ENCODE measurements at regions not wholly inside any gene's neighbourhood (a gene's known extent, or its start where the extent isn't known, plus 50 kb on each side); places are given as distances from the start of the nearest gene placed in this dataset.

DNA sequence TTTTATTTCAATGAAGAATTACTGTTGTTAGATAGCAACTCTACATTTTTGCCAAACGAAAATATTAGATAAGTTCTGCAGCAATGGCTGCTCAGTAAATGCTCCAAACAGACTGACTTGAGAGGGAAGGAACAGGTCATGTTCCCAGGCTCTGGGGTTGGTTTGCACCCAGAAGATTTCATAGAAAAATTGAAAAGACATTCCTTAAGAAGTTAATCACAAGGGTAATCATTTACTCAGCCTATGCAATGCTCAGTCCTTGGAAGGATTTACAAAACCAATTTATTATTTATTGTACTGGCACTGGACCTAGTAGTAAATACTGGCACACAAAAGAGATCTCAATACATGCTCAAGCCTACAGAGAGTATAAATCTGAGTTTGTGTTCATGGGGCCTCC, 179.1 kb upstream of the MTNR1B start:
- no peak overlapping the region for H4K91ac ChIP-seq (ENCODE audit: low read depth, low read length)
- no peak overlapping the region for H2AFZ ChIP-seq (ENCODE audit: insufficient read depth, low read length, poor library complexity)
- H3K4me2 ChIP-seq (ENCODE audit: low read length) = no peak overlapping the region
- no peaks in the 10 kb centered on the region for H3K4me1 ChIP-seq (ENCODE audit: control insufficient read depth in 1 of 2, insufficient read depth in 2 of 2, low read length in 2 of 2)
- no peaks in the 10 kb centered on the region for H3K36me3 ChIP-seq (ENCODE audit: control insufficient read depth in 1 of 2, insufficient read depth in 2 of 2, low read length in 2 of 2)
- no peak overlapping the region for H2BK12ac ChIP-seq (ENCODE audit: low read length)
- no peak overlapping the region for H3K4me3 ChIP-seq (ENCODE audit: low read depth, low read length)
- H3K9me3 ChIP-seq (ENCODE audit: insufficient read depth, low read depth, low read length) = no peaks in the 10 kb centered on the region
- H2AK5ac ChIP-seq (ENCODE audit: low read length) = no peak overlapping the region
- no peak overlapping the region for H3K14ac ChIP-seq (ENCODE audit: low read length)
- no peak overlapping the region for H4K12ac ChIP-seq (ENCODE audit: low read depth, low read length)
- WGBS (ENCODE audit: extremely low coverage, insufficient coverage, insufficient read length) = no CpG with 5 or more reads among the region's 1 CpG
- no peak overlapping the region for H2BK120ac ChIP-seq (ENCODE audit: insufficient read depth, low read length, poor library complexity)
- no peaks in the 10 kb centered on the region for H3K27me3 ChIP-seq (ENCODE audit: insufficient read depth, low read length)
- no peak overlapping the region for H3K4ac ChIP-seq (ENCODE audit: low read depth, low read length)
- H3K18ac ChIP-seq (ENCODE audit: low read length) = no peak overlapping the region
- H3K23ac ChIP-seq (ENCODE audit: low read length) = no peak overlapping the region
- no peaks in the 10 kb centered on the region for H3K79me1 ChIP-seq (ENCODE audit: low read length)
- no peak overlapping the region for H4K8ac ChIP-seq (ENCODE audit: low read depth, low read length)
- H3K27ac ChIP-seq (ENCODE audit: low read depth, low read length) = no peak overlapping the region
- H2BK5ac ChIP-seq (ENCODE audit: low read depth, low read length, poor library complexity) = no peak overlapping the region
- H3K9ac ChIP-seq (ENCODE audit: low read length) = no peak overlapping the region
- no peaks in the 10 kb centered on the region for H3K79me2 ChIP-seq (ENCODE audit: control insufficient read depth, insufficient read depth, low read length, poor library complexity)
- DNase-seq = no peak

GRCh38 chr11:92790926-92791616, 178.4 kb upstream of the MTNR1B start:
- no peak overlapping the region for H2AFZ ChIP-seq (ENCODE audit: insufficient read depth, low read length, poor library complexity)
- no peak overlapping the region for H3K14ac ChIP-seq (ENCODE audit: low read length)
- no peaks in the 10 kb centered on the region for H3K79me1 ChIP-seq (ENCODE audit: low read length)
- no peak overlapping the region for H3K27ac ChIP-seq (ENCODE audit: low read depth, low read length)
- H2BK5ac ChIP-seq (ENCODE audit: low read depth, low read length, poor library complexity) = no peak overlapping the region
- H3K4ac ChIP-seq (ENCODE audit: low read depth, low read length) = no peak overlapping the region
- no peaks in the 10 kb centered on the region for H3K27me3 ChIP-seq (ENCODE audit: insufficient read depth, low read length)
- no peak overlapping the region for H2BK120ac ChIP-seq (ENCODE audit: insufficient read depth, low read length, poor library complexity)
- H3K4me1 ChIP-seq (ENCODE audit: control insufficient read depth in 1 of 2, insufficient read depth in 2 of 2, low read length in 2 of 2) = no peaks in the 10 kb centered on the region
- H2BK12ac ChIP-seq (ENCODE audit: low read length) = no peak overlapping the region
- H2AK5ac ChIP-seq (ENCODE audit: low read length) = no peak overlapping the region
- H3K18ac ChIP-seq (ENCODE audit: low read length) = no peak overlapping the region
- H3K9me3 ChIP-seq (ENCODE audit: insufficient read depth, low read depth, low read length) = no peaks in the 10 kb centered on the region
- no peak overlapping the region for H4K12ac ChIP-seq (ENCODE audit: low read depth, low read length)
- no peak overlapping the region for H3K4me3 ChIP-seq (ENCODE audit: low read depth, low read length)
- H4K8ac ChIP-seq (ENCODE audit: low read depth, low read length) = no peak overlapping the region
- no peaks in the 10 kb centered on the region for H3K36me3 ChIP-seq (ENCODE audit: control insufficient read depth in 1 of 2, insufficient read depth in 2 of 2, low read length in 2 of 2)
- H3K79me2 ChIP-seq (ENCODE audit: control insufficient read depth, insufficient read depth, low read length, poor library complexity) = no peaks in the 10 kb centered on the region
- H4K91ac ChIP-seq (ENCODE audit: low read depth, low read length) = no peak overlapping the region
- no peak overlapping the region for H3K9ac ChIP-seq (ENCODE audit: low read length)
- no peak for DNase-seq
- H3K4me2 ChIP-seq (ENCODE audit: low read length) = no peak overlapping the region
- H3K23ac ChIP-seq (ENCODE audit: low read length) = no peak overlapping the region

- Histone ChIP-seq H3K79me2 (ENCODE audit: control insufficient read depth, insufficient read depth, low read length, poor library complexity) (no peaks in the 10 kb centered on the region), H3K18ac (ENCODE audit: low read length) (no peak overlapping the region), H2AFZ (ENCODE audit: insufficient read depth, low read length, poor library complexity) (no peak overlapping the region), H3K4me1 (ENCODE audit: control insufficient read depth in 1 of 2, insufficient read depth in 2 of 2, low read length in 2 of 2) (no peaks in the 10 kb centered on the region), H3K9ac (ENCODE audit: low read length) (no peak overlapping the region), H3K4ac (ENCODE audit: low read depth, low read length) (no peak overlapping the region), H3K27ac (ENCODE audit: low read depth, low read length) (no peak overlapping the region), H3K14ac (ENCODE audit: low read length) (no peak overlapping the region), H3K4me2 (ENCODE audit: low read length) (no peak overlapping the region), H3K27me3 (ENCODE audit: insufficient read depth, low read length) (no peaks in the 10 kb centered on the region), H2BK12ac (ENCODE audit: low read length) (no peak overlapping the region), H2AK5ac (ENCODE audit: low read length) (no peak overlapping the region), H3K79me1 (ENCODE audit: low read length) (no peaks in the 10 kb centered on the region), H4K8ac (ENCODE audit: low read depth, low read length) (no peak overlapping the region), H3K23ac (ENCODE audit: low read length) (no peak overlapping the region), H2BK120ac (ENCODE audit: insufficient read depth, low read length, poor library complexity) (no peak overlapping the region), H3K9me3 (ENCODE audit: insufficient read depth, low read depth, low read length) (no peaks in the 10 kb centered on the region), H4K91ac (ENCODE audit: low read depth, low read length) (no peak overlapping the region), H4K12ac (ENCODE audit: low read depth, low read length) (no peak overlapping the region), H3K36me3 (ENCODE audit: control insufficient read depth in 1 of 2, insufficient read depth in 2 of 2, low read length in 2 of 2) (no peaks in the 10 kb centered on the region), H2BK5ac (ENCODE audit: low read depth, low read length, poor library complexity) (no peak overlapping the region), H3K4me3 (ENCODE audit: low read depth, low read length) (no peak overlapping the region)
- WGBS (ENCODE audit: extremely low coverage, insufficient coverage, insufficient read length) = no CpG with 5 or more reads among the region's 3 CpGs
- DNase-seq = no peak
Observed at GRCh38 chr11:92791886-92792285, 177.6 kb upstream of the MTNR1B start.

DNA sequence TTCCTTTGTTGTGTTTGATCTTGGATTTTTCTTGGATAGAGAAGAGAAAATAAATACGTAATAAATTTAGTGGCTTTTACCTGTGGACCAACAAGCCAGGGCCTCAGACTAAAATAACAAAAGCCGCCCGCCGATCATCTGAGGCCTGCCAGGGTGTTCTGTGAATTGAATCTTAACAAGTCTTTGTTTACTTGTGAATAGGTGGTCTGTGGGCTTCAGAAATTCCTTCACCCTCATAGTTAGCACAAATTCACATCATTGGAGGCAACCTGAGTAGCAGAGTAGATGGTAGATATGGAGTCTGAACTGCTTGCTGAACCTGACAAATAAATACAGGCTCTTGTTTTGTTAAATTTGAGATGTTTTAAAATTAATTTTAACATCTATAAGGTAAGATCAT, 176.3 kb upstream of the MTNR1B start:
- no peaks in the 10 kb centered on the region for H3K9me3 ChIP-seq (ENCODE audit: insufficient read depth, low read depth, low read length)
- H3K79me2 ChIP-seq (ENCODE audit: control insufficient read depth, insufficient read depth, low read length, poor library complexity) = no peaks in the 10 kb centered on the region
- H3K9ac ChIP-seq (ENCODE audit: low read length) = no peak overlapping the region
- H2AFZ ChIP-seq (ENCODE audit: insufficient read depth, low read length, poor library complexity) = no peak overlapping the region
- H2AK5ac ChIP-seq (ENCODE audit: low read length) = no peak overlapping the region
- H3K4me1 ChIP-seq (ENCODE audit: control insufficient read depth in 1 of 2, insufficient read depth in 2 of 2, low read length in 2 of 2) = no peaks in the 10 kb centered on the region
- H3K4ac ChIP-seq (ENCODE audit: low read depth, low read length) = no peak overlapping the region
- no peak overlapping the region for H2BK120ac ChIP-seq (ENCODE audit: insufficient read depth, low read length, poor library complexity)
- H4K91ac ChIP-seq (ENCODE audit: low read depth, low read length) = no peak overlapping the region
- no peaks in the 10 kb centered on the region for H3K27me3 ChIP-seq (ENCODE audit: insufficient read depth, low read length)
- H3K4me2 ChIP-seq (ENCODE audit: low read length) = no peak overlapping the region
- H2BK12ac ChIP-seq (ENCODE audit: low read length) = no peak overlapping the region
- no peaks in the 10 kb centered on the region for H3K79me1 ChIP-seq (ENCODE audit: low read length)
- no peak overlapping the region for H3K4me3 ChIP-seq (ENCODE audit: low read depth, low read length)
- no peak overlapping the region for H4K8ac ChIP-seq (ENCODE audit: low read depth, low read length)
- WGBS (ENCODE audit: extremely low coverage, insufficient coverage, insufficient read length) = 100% methylated on average over 1 of the region's 4 CpGs
- H3K23ac ChIP-seq (ENCODE audit: low read length) = no peak overlapping the region
- no peak overlapping the region for H3K27ac ChIP-seq (ENCODE audit: low read depth, low read length)
- DNase-seq = no peak
- H2BK5ac ChIP-seq (ENCODE audit: low read depth, low read length, poor library complexity) = no peak overlapping the region
- H3K36me3 ChIP-seq (ENCODE audit: control insufficient read depth in 1 of 2, insufficient read depth in 2 of 2, low read length in 2 of 2) = no peaks in the 10 kb centered on the region
- H3K18ac ChIP-seq (ENCODE audit: low read length) = no peak overlapping the region
- no peak overlapping the region for H4K12ac ChIP-seq (ENCODE audit: low read depth, low read length)
- H3K14ac ChIP-seq (ENCODE audit: low read length) = no peak overlapping the region

Measured in trophoblast cell (in vitro differentiated cells and primary cell).